GM18517 (cell line): ENCODE measurements at regions not wholly inside any gene's neighbourhood (a gene's known extent, or its start where the extent isn't known, plus 50 kb on each side); places are given as distances from the start of the nearest gene placed in this dataset.
A peak's percentile ranks its signal among the peaks of the same experiment; 100 is the strongest.

ENCODE experiments used
- ATAC-seq: cut with Tn5 transposase; IDR thresholded peaks from one replicate; pipeline ENCODE4 v1.9.1; 2021; ENCODE audit warnings: mild to moderate bottlenecking, moderate library complexity; ENCODE audit not compliant: unreplicated experiment

- no peak for ATAC-seq
Observed at GRCh38 chr2:2935445-2936149, 442.0 kb downstream of the EIPR1 start.

- no peak for ATAC-seq
Observed at GRCh38 chr2:2933426-2933825, 444.2 kb downstream of the EIPR1 start.

- no peak for ATAC-seq
Observed at GRCh38 chr2:2932692-2933305, 444.8 kb downstream of the EIPR1 start.

- ATAC-seq: no peak
Observed at GRCh38 chr2:2932189-2932588, 445.4 kb downstream of the EIPR1 start.

GRCh38 chr2:2931318-2932075, 446.1 kb downstream of the EIPR1 start:
- ATAC-seq: no peak

- no peak for ATAC-seq
Observed at GRCh38 chr2:2930841-2931240, 446.8 kb downstream of the EIPR1 start.

- peak; percentile 39 for ATAC-seq
Observed at GRCh38 chr2:2926858-2927175, 450.8 kb downstream of the EIPR1 start.

- ATAC-seq: peak; percentile 89
Observed at GRCh38 chr2:2926009-2926857, 451.4 kb downstream of the EIPR1 start.

- ATAC-seq: no peak
Observed at GRCh38 chr2:2922156-2922555, 455.5 kb downstream of the EIPR1 start.

GRCh38 chr2:2921011-2921720, 456.5 kb downstream of the EIPR1 start:
- ATAC-seq: no peak

GRCh38 chr2:2919574-2920365, 457.8 kb downstream of the EIPR1 start:
- ATAC-seq: no peak

GRCh38 chr2:2919026-2919425, 458.6 kb downstream of the EIPR1 start:
- ATAC-seq: no peak

- ATAC-seq: no peak
Observed at GRCh38 chr2:2916621-2917020, 461.0 kb downstream of the EIPR1 start.

GRCh38 chr2:2914252-2914651, 463.4 kb downstream of the EIPR1 start:
- no peak for ATAC-seq

GRCh38 chr2:2913601-2914120, 464.0 kb downstream of the EIPR1 start:
- no peak for ATAC-seq

GRCh38 chr2:2912731-2913130, 464.9 kb downstream of the EIPR1 start:
- ATAC-seq: no peak

GRCh38 chr2:2912293-2912692, 465.3 kb downstream of the EIPR1 start:
- ATAC-seq: no peak

- no peak for ATAC-seq
Observed at GRCh38 chr2:2910259-2910658, 467.4 kb downstream of the EIPR1 start.
